GM23338 (cell line): ENCODE measurements at regions not wholly inside any gene's neighbourhood (a gene's known extent, or its start where the extent isn't known, plus 50 kb on each side); places are given as distances from the start of the nearest gene placed in this dataset.

Experiments
- ATAC-seq: fragments of 200-7000 bp; cut with Tn5 transposase; 3 replicates; pipeline ENCODE4 v1.9.1; 2020
- DNase-seq: peaks from one replicate; pipeline ENCODE4 v3.0.0-alpha.2; 2015; ENCODE audit warnings: low spot score
- H2AFZ ChIP-seq: fragments of 200-600 bp; sonication (generic); 2 replicates; pipeline ENCODE4 v1.8.0; 2016; ENCODE audit warnings: antibody characterized with exemption, mild to moderate bottlenecking, moderate library complexity
- H3F3A ChIP-seq: fragments of 200-600 bp; sonication (generic); replicated peaks from 2 replicates; pipeline ENCODE4 v1.8.0; 2017; ENCODE audit warnings: antibody characterized with exemption, mixed run types, low read depth
- H3K27ac ChIP-seq: fragments of 200-600 bp; sonication (generic); 2 replicates; pipeline ENCODE4 v1.6.1; 2016; ENCODE audit warnings: low read depth
- H3K27me3 ChIP-seq: fragments of 200-600 bp; sonication (generic); 2 replicates; pipeline ENCODE4 v1.8.0; 2016; ENCODE audit warnings: mild to moderate bottlenecking, mixed run types, moderate library complexity; ENCODE audit not compliant: insufficient read depth
- H3K36me3 ChIP-seq: fragments of 200-600 bp; sonication (generic); 2 replicates; pipeline ENCODE4 v1.8.0; 2016; ENCODE audit warnings: mild to moderate bottlenecking; ENCODE audit not compliant: insufficient read depth
- H3K4me1 ChIP-seq: fragments of 200-600 bp; sonication (generic); 2 replicates; pipeline ENCODE4 v1.8.0; 2016; ENCODE audit warnings: mild to moderate bottlenecking, moderate library complexity; ENCODE audit not compliant: insufficient read depth
- H3K4me2 ChIP-seq: fragments of 200-600 bp; sonication (generic); 2 replicates; pipeline ENCODE4 v1.7.1; 2017; ENCODE audit warnings: mixed run types
- H3K4me3 ChIP-seq: fragments of 200-600 bp; sonication (generic); 2 replicates; pipeline ENCODE4 v1.6.1; 2016; ENCODE audit warnings: mixed run types
- H3K79me2 ChIP-seq: fragments of 200-600 bp; sonication (generic); replicated peaks from 2 replicates; pipeline ENCODE4 v1.8.0; 2017; ENCODE audit warnings: mild to moderate bottlenecking; ENCODE audit not compliant: insufficient read depth
- H3K9me2 ChIP-seq: fragments of 200-600 bp; sonication (generic); 2 replicates; pipeline ENCODE4 v1.8.0; 2017; ENCODE audit not compliant: insufficient read depth
- H4K20me1 ChIP-seq: fragments of 200-600 bp; sonication (generic); replicated peaks from 2 replicates; pipeline ENCODE4 v1.8.0; 2017; ENCODE audit warnings: mild to moderate bottlenecking; ENCODE audit not compliant: insufficient read depth
- H3K27ac Mint-ChIP-seq: 2 replicates; pipeline ENCODE4 v1.8.0; 2020; ENCODE audit warnings: inconsistent platforms, mild to moderate bottlenecking, moderate library complexity, mixed read lengths
- H3K27me3 Mint-ChIP-seq: 3 replicates; pipeline ENCODE4 v1.8.0; 2022; ENCODE audit warnings: low read depth, mild to moderate bottlenecking, moderate library complexity, mixed read lengths, inconsistent platforms; ENCODE audit not compliant: insufficient read depth, poor library complexity
- H3K36me3 Mint-ChIP-seq: 3 replicates; pipeline ENCODE4 v1.8.0; 2021; ENCODE audit warnings: low read depth, mild to moderate bottlenecking, inconsistent platforms, moderate library complexity, mixed read lengths
- H3K4me1 Mint-ChIP-seq: 3 replicates; pipeline ENCODE4 v1.8.0; 2020; ENCODE audit warnings: mild to moderate bottlenecking, inconsistent platforms, mixed read lengths
- H3K4me3 Mint-ChIP-seq: 3 replicates; pipeline ENCODE4 v1.8.0; 2021; ENCODE audit warnings: moderate library complexity, mild to moderate bottlenecking, inconsistent platforms, mixed read lengths
- H3K9me3 Mint-ChIP-seq: 3 replicates; pipeline ENCODE4 v1.8.0; 2020; ENCODE audit warnings: moderate library complexity, mild to moderate bottlenecking, inconsistent platforms, mixed read lengths
- CTCF ChIP-seq, 2 experiments: fragments of 200-600 bp in 1 of 2; sonication (generic) in 1 of 2; conservative IDR thresholded peaks; 2 replicates each; pipeline versions ENCODE4 v1.5.1 to v1.6.1; 2016 to 2017; ENCODE audit warnings: antibody characterized with exemption in 2 of 2, low read depth in 2 of 2, mild to moderate bottlenecking in 2 of 2, moderate library complexity in 1 of 2
- EZH2 ChIP-seq: fragments of 200-600 bp; sonication (generic); IDR thresholded peaks from one replicate; pipeline ENCODE4 v1.8.0; 2017; ENCODE audit warnings: antibody characterized with exemption, mild to moderate bottlenecking, low read depth; ENCODE audit not compliant: unreplicated experiment
- EZH2phosphoT487 ChIP-seq: fragments of 200-600 bp; sonication (generic); IDR thresholded peaks from one replicate; pipeline ENCODE4 v1.8.1; 2018; ENCODE audit warnings: antibody characterized with exemption; ENCODE audit not compliant: unreplicated experiment
- JUNB ChIP-seq: IDR thresholded peaks from one replicate; pipeline ENCODE4 v1.6.1; 2016; ENCODE audit warnings: antibody characterized with exemption; ENCODE audit not compliant: unreplicated experiment
- NANOG ChIP-seq: IDR thresholded peaks from 2 replicates; pipeline ENCODE4 v1.6.1; 2016; ENCODE audit warnings: antibody characterized with exemption, borderline replicate concordance
- STAT1 ChIP-seq: IDR thresholded peaks from one replicate; pipeline ENCODE4 v1.6.1; 2016; ENCODE audit warnings: antibody characterized with exemption; ENCODE audit not compliant: unreplicated experiment
- ZNF331 ChIP-seq: fragments of 250-450 bp; sonication (Bioruptor Pico); IDR thresholded peaks from 2 replicates; pipeline ENCODE4 v1.5.0; 2020; ENCODE audit warnings: low read depth, mild to moderate bottlenecking, moderate library complexity
- TF ChIP-seq, protein P1 (sequence below): fragments of 250-450 bp; sonication (Bioruptor Pico); IDR thresholded peaks from 2 replicates; pipeline ENCODE4 v1.5.0; 2020; ENCODE audit warnings: mild to moderate bottlenecking, moderate library complexity
- TF ChIP-seq, protein P2 (sequence below): IDR thresholded peaks from 2 replicates; pipeline ENCODE4 v1.6.1; 2016; ENCODE audit warnings: antibody characterized with exemption

DNA sequence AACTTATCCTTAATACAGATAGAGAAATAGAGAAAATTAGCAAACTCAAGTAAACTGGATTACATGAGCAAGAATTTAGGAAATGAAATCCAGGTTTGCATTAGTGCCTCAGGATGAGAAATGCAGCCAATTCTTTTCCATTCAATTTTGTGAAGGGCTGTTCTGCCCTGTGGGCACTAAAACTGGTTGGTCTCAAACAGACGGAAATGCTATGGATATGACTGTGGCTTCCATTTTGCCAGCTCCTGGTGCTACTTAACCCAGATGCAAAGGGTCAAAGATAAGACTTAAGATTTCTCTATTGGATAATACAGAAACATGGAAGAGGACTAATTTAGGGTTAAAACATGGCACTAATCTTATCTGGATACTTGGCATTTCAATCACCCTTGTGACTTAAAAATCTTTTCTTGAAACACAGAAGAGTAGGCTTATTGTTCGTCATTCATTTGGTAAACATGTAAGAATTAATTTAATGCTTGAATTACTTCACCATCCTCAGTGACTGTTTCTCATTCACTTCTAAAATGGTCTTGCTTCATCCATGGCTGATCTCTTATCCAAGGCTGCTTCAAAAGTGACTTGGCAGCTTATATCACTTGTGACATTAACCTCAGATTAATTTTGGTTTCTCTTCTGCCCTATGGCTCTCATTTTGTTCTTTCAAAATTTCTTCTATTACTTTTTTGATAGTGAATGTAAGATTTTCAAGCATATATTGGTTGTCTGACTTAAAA, 1008.7 kb downstream of the GLUD2 start:
- Mint-ChIP-seq H3K36me3 (no peaks in the 10 kb centered on the region), H3K4me3 (no peak overlapping the region), H3K9me3 (no peaks in the 10 kb centered on the region), H3K27ac (no peak overlapping the region), H3K4me1 (no peaks in the 10 kb centered on the region), H3K27me3 (no peaks in the 10 kb centered on the region)
- no peaks in the 10 kb centered on the region for H3K27me3 ChIP-seq
- no peaks in the 10 kb centered on the region for H3K36me3 ChIP-seq
- no peaks in the 10 kb centered on the region for H3F3A ChIP-seq
- H4K20me1 ChIP-seq, result no peaks in the 10 kb centered on the region
- no peaks in the 10 kb centered on the region for H3K9me2 ChIP-seq
- H3K4me3 ChIP-seq, result no peak overlapping the region
- DNase-seq, result no peak
- H2AFZ ChIP-seq, result no peak overlapping the region
- no peak for ATAC-seq
- H3K27ac ChIP-seq, result no peak overlapping the region
- TF ChIP-seq STAT1 (no peak), JUNB (no peak), EZH2 (no peak), ZNF331 (no peak), EZH2phosphoT487 (no peak), NANOG (no peak), CTCF (conservative IDR thresholded peaks at IDR 0.05; ENCODE audit: low read depth in 2 of 2) (no peak)
- TF ChIP-seq, protein P1, sequence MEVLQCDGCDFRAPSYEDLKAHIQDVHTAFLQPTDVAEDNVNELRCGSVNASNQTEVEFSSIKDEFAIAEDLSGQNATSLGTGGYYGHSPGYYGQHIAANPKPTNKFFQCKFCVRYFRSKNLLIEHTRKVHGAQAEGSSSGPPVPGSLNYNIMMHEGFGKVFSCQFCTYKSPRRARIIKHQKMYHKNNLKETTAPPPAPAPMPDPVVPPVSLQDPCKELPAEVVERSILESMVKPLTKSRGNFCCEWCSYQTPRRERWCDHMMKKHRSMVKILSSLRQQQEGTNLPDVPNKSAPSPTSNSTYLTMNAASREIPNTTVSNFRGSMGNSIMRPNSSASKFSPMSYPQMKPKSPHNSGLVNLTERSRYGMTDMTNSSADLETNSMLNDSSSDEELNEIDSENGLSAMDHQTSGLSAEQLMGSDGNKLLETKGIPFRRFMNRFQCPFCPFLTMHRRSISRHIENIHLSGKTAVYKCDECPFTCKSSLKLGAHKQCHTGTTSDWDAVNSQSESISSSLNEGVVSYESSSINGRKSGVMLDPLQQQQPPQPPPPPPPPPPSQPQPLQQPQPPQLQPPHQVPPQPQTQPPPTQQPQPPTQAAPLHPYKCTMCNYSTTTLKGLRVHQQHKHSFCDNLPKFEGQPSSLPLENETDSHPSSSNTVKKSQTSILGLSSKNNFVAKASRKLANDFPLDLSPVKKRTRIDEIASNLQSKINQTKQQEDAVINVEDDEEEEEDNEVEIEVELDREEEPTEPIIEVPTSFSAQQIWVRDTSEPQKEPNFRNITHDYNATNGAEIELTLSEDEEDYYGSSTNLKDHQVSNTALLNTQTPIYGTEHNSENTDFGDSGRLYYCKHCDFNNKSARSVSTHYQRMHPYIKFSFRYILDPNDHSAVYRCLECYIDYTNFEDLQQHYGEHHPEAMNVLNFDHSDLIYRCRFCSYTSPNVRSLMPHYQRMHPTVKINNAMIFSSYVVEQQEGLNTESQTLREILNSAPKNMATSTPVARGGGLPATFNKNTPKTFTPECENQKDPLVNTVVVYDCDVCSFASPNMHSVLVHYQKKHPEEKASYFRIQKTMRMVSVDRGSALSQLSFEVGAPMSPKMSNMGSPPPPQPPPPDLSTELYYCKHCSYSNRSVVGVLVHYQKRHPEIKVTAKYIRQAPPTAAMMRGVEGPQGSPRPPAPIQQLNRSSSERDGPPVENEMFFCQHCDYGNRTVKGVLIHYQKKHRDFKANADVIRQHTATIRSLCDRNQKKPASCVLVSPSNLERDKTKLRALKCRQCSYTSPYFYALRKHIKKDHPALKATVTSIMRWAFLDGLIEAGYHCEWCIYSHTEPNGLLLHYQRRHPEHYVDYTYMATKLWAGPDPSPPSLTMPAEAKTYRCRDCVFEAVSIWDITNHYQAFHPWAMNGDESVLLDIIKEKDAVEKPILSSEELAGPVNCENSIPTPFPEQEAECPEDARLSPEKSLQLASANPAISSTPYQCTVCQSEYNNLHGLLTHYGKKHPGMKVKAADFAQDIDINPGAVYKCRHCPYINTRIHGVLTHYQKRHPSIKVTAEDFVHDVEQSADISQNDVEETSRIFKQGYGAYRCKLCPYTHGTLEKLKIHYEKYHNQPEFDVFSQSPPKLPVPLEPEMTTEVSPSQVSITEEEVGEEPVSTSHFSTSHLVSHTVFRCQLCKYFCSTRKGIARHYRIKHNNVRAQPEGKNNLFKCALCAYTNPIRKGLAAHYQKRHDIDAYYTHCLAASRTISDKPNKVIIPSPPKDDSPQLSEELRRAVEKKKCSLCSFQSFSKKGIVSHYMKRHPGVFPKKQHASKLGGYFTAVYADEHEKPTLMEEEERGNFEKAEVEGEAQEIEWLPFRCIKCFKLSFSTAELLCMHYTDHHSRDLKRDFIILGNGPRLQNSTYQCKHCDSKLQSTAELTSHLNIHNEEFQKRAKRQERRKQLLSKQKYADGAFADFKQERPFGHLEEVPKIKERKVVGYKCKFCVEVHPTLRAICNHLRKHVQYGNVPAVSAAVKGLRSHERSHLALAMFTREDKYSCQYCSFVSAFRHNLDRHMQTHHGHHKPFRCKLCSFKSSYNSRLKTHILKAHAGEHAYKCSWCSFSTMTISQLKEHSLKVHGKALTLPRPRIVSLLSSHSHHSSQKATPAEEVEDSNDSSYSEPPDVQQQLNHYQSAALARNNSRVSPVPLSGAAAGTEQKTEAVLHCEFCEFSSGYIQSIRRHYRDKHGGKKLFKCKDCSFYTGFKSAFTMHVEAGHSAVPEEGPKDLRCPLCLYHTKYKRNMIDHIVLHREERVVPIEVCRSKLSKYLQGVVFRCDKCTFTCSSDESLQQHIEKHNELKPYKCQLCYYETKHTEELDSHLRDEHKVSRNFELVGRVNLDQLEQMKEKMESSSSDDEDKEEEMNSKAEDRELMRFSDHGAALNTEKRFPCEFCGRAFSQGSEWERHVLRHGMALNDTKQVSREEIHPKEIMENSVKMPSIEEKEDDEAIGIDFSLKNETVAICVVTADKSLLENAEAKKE, result no peak
- TF ChIP-seq, protein P2, sequence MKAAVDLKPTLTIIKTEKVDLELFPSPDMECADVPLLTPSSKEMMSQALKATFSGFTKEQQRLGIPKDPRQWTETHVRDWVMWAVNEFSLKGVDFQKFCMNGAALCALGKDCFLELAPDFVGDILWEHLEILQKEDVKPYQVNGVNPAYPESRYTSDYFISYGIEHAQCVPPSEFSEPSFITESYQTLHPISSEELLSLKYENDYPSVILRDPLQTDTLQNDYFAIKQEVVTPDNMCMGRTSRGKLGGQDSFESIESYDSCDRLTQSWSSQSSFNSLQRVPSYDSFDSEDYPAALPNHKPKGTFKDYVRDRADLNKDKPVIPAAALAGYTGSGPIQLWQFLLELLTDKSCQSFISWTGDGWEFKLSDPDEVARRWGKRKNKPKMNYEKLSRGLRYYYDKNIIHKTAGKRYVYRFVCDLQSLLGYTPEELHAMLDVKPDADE, result no peak
- H3K4me1 ChIP-seq, result no peaks in the 10 kb centered on the region
- H3K79me2 ChIP-seq, result no peaks in the 10 kb centered on the region
- H3K4me2 ChIP-seq, result no peak overlapping the region
